H9 (cell line): ENCODE measurements at regions not wholly inside any gene's neighbourhood (a gene's known extent, or its start where the extent isn't known, plus 50 kb on each side); places are given as distances from the start of the nearest gene placed in this dataset.

Experiments
- DNase-seq: peaks from one replicate; pipeline ENCODE4 v3.0.0-alpha.2; 2017
- H2AFZ ChIP-seq: one replicate; pipeline ENCODE4 v1.6.1; 2013; ENCODE audit warnings: mild to moderate bottlenecking, low read length, control low read depth, moderate library complexity
- H2AK5ac ChIP-seq: 2 replicates; pipeline ENCODE4 v1.6.1; 2013; ENCODE audit warnings: low read length, control low read depth, mixed read lengths; ENCODE audit not compliant: insufficient read length
- H2BK120ac ChIP-seq: one replicate; pipeline ENCODE4 v1.6.1; 2013; ENCODE audit warnings: low read depth, mild to moderate bottlenecking, low read length, control low read depth, inconsistent platforms; ENCODE audit not compliant: poor library complexity, severe bottlenecking
- H2BK12ac ChIP-seq: 2 replicates; pipeline ENCODE4 v1.6.1; 2013; ENCODE audit warnings: low read length, control low read depth, mixed read lengths, low read depth; ENCODE audit not compliant: insufficient read length
- H2BK15ac ChIP-seq: 2 replicates; pipeline ENCODE4 v1.6.1; 2013; ENCODE audit warnings: low read depth, low read length, control low read depth
- H2BK20ac ChIP-seq: one replicate; pipeline ENCODE4 v1.6.1; 2013; ENCODE audit warnings: low read depth, mild to moderate bottlenecking, low read length, control low read depth, inconsistent platforms; ENCODE audit not compliant: poor library complexity, severe bottlenecking
- H2BK5ac ChIP-seq: 2 replicates; pipeline ENCODE4 v1.6.1; 2013; ENCODE audit warnings: low read length, control low read depth, mixed read lengths; ENCODE audit not compliant: insufficient read length
- H3K14ac ChIP-seq: 2 replicates; pipeline ENCODE4 v1.6.1; 2013; ENCODE audit warnings: low read length, control low read depth; ENCODE audit not compliant: insufficient read depth
- H3K18ac ChIP-seq: 2 replicates; pipeline ENCODE4 v1.6.1; 2013; ENCODE audit warnings: low read depth, mild to moderate bottlenecking, mixed read lengths, low read length, control low read depth; ENCODE audit not compliant: insufficient read length
- H3K23ac ChIP-seq: 2 replicates; pipeline ENCODE4 v1.6.1; 2013; ENCODE audit warnings: low read length, control low read depth, mixed read lengths, low read depth; ENCODE audit not compliant: insufficient read length
- H3K23me2 ChIP-seq: 2 replicates; pipeline ENCODE4 v1.6.1; 2013; ENCODE audit warnings: low read depth, mild to moderate bottlenecking, mixed read lengths, low read length, control low read depth; ENCODE audit not compliant: insufficient read length, poor library complexity, severe bottlenecking
- H3K27ac ChIP-seq: 2 replicates; pipeline ENCODE4 v1.5.1; 2013; ENCODE audit warnings: low read length, control low read depth, mixed read lengths, low read depth; ENCODE audit not compliant: insufficient read length
- H3K27me3 ChIP-seq: 2 replicates; pipeline ENCODE4 v1.6.1; 2013; ENCODE audit warnings: low read length, control low read depth, inconsistent platforms; ENCODE audit not compliant: insufficient read depth
- H3K4ac ChIP-seq: 2 replicates; pipeline ENCODE4 v1.6.1; 2013; ENCODE audit warnings: low read depth, mild to moderate bottlenecking, control low read depth, inconsistent platforms, low read length, moderate library complexity
- H3K4me1 ChIP-seq: 2 replicates; pipeline ENCODE4 v1.6.1; 2013; ENCODE audit warnings: low read length, control low read depth, inconsistent platforms; ENCODE audit not compliant: insufficient read depth
- H3K4me2 ChIP-seq: 2 replicates; pipeline ENCODE4 v1.6.1; 2013; ENCODE audit warnings: low read length, control low read depth, mixed read lengths; ENCODE audit not compliant: insufficient read length, insufficient read depth
- H3K56ac ChIP-seq: 2 replicates; pipeline ENCODE4 v1.6.1; 2013; ENCODE audit warnings: low read depth, mild to moderate bottlenecking, mixed read lengths, low read length, control low read depth; ENCODE audit not compliant: insufficient read length
- H3K79me1 ChIP-seq: 2 replicates; pipeline ENCODE4 v1.6.1; 2013; ENCODE audit warnings: low read depth, mild to moderate bottlenecking, moderate library complexity, low read length, control low read depth, inconsistent platforms; ENCODE audit not compliant: insufficient read depth, poor library complexity, severe bottlenecking
- H3K79me2 ChIP-seq: 2 replicates; pipeline ENCODE4 v1.6.1; 2013; ENCODE audit warnings: low read length, control low read depth, inconsistent platforms; ENCODE audit not compliant: insufficient read depth
- H3K9ac ChIP-seq: 2 replicates; pipeline ENCODE4 v1.6.1; 2013; ENCODE audit warnings: low read length, control low read depth, mixed read lengths; ENCODE audit not compliant: insufficient read length; ENCODE audit errors: extremely low read depth
- H3K9me3 ChIP-seq: one replicate; pipeline ENCODE4 v1.6.1; 2013; ENCODE audit warnings: low read depth, low read length, inconsistent platforms; ENCODE audit not compliant: control insufficient read depth
- H3T11ph ChIP-seq: one replicate; pipeline ENCODE4 v1.6.1; 2013; ENCODE audit warnings: mild to moderate bottlenecking, low read length, control low read depth, inconsistent platforms
- H4K20me1 ChIP-seq: one replicate; pipeline ENCODE4 v1.6.1; 2013; ENCODE audit not compliant: control insufficient read depth, insufficient read length, insufficient read depth
- H4K5ac ChIP-seq: 2 replicates; pipeline ENCODE4 v1.6.1; 2013; ENCODE audit warnings: low read depth, mild to moderate bottlenecking, mixed read lengths, low read length, control low read depth; ENCODE audit not compliant: insufficient read length
- H4K8ac ChIP-seq: replicated peaks from 2 replicates; pipeline ENCODE4 v1.6.1; 2013; ENCODE audit warnings: low read length, control low read depth, mixed read lengths, low read depth; ENCODE audit not compliant: insufficient read length
- H4K91ac ChIP-seq: 2 replicates; pipeline ENCODE4 v1.6.1; 2013; ENCODE audit warnings: low read depth, mild to moderate bottlenecking, moderate library complexity, mixed read lengths, low read length, control low read depth; ENCODE audit not compliant: insufficient read length
- H3K27ac Mint-ChIP-seq, 3 experiments: 2 replicates in 2 of 3; 3 replicates in 1 of 3; pipeline ENCODE4 v1.8.0; 2020 to 2021; ENCODE audit warnings: mixed read lengths in 3 of 3, mild to moderate bottlenecking in 1 of 3, moderate library complexity in 1 of 3
- H3K27me3 Mint-ChIP-seq: 2 replicates; pipeline ENCODE4 v1.8.0; 2021; ENCODE audit warnings: low read depth, mild to moderate bottlenecking, moderate library complexity, mixed read lengths
- H3K36me3 Mint-ChIP-seq, 3 experiments: 2 replicates in 2 of 3; 3 replicates in 1 of 3; pipeline ENCODE4 v1.8.0; 2020 to 2021; ENCODE audit warnings: low read depth in 3 of 3, mixed read lengths in 3 of 3; ENCODE audit not compliant: insufficient read depth in 1 of 3
- H3K4me1 Mint-ChIP-seq, 2 experiments: 2 replicates each; pipeline ENCODE4 v1.8.0; 2020; ENCODE audit warnings: mixed read lengths in 2 of 2
- H3K4me3 Mint-ChIP-seq, 2 experiments: 2 replicates in 1 of 2; 3 replicates in 1 of 2; pipeline ENCODE4 v1.8.0; 2020 to 2021; ENCODE audit warnings: mild to moderate bottlenecking in 2 of 2, mixed read lengths in 2 of 2, moderate library complexity in 1 of 2
- H3K9me3 Mint-ChIP-seq, 2 experiments: 2 replicates in 1 of 2; 3 replicates in 1 of 2; pipeline ENCODE4 v1.8.0; 2020; ENCODE audit warnings: mild to moderate bottlenecking in 2 of 2, mixed read lengths in 2 of 2, moderate library complexity in 1 of 2
- WGBS: extraction: QIAGEN DNeasy Blood & Tissue Kit; methylation state at CpG from one replicate; pipeline ENCODE4 v1.1.7; 2013; ENCODE audit warnings: missing lambda C conversion rate, low lambda C conversion rate, mixed read lengths; ENCODE audit not compliant: insufficient read length; ENCODE audit errors: extremely low coverage; 5-methylcytosine and 5-hydroxymethylcytosine counted together
- TF ChIP-seq, protein P1 (sequence below): fragments of 200-600 bp; sonication (generic); conservative IDR thresholded peaks from 3 replicates; pipeline ENCODE4 v1.8.0; 2021; ENCODE audit warnings: antibody characterized with exemption, mild to moderate bottlenecking

DNA sequence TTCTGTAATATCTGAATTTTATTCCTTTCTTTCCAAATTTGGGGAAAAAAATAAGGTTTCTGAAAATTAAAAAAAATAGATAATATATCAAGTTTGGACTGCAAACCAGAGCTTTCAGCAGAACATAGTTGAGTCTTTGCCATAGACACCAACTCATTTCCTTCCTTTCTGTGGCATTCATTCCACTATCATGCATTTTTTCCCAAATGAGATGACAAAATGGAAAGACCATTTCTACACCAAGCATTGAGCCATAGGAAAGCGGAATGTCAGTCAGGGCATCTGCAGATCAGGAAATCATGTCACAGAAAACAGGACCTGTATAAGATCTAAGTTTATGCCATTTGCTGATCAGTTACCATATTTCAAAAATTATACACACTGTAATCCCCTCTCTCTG is 333.3 kb upstream of the THBS1 start:
- WGBS = no CpG with 5 or more reads among the region's 1 CpG
- no peak overlapping the region for H2BK120ac ChIP-seq
- H3K36me3 Mint-ChIP-seq = no peaks in the 10 kb centered on the region

More for the DNA sequence above, 333.3 kb upstream of the THBS1 start:
- no peak overlapping the region for H3K23ac ChIP-seq
- no peak overlapping the region for H3K56ac ChIP-seq
- no peak overlapping the region for H3K27ac ChIP-seq
- H3K23me2 ChIP-seq = no peaks in the 10 kb centered on the region
- H3K9ac ChIP-seq = no peak overlapping the region
- H4K20me1 ChIP-seq = no peaks in the 10 kb centered on the region
- H3K27me3 Mint-ChIP-seq = no peaks in the 10 kb centered on the region
- TF ChIP-seq, protein P1, sequence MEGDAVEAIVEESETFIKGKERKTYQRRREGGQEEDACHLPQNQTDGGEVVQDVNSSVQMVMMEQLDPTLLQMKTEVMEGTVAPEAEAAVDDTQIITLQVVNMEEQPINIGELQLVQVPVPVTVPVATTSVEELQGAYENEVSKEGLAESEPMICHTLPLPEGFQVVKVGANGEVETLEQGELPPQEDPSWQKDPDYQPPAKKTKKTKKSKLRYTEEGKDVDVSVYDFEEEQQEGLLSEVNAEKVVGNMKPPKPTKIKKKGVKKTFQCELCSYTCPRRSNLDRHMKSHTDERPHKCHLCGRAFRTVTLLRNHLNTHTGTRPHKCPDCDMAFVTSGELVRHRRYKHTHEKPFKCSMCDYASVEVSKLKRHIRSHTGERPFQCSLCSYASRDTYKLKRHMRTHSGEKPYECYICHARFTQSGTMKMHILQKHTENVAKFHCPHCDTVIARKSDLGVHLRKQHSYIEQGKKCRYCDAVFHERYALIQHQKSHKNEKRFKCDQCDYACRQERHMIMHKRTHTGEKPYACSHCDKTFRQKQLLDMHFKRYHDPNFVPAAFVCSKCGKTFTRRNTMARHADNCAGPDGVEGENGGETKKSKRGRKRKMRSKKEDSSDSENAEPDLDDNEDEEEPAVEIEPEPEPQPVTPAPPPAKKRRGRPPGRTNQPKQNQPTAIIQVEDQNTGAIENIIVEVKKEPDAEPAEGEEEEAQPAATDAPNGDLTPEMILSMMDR = no peak
- no peak overlapping the region for H3K14ac ChIP-seq
- no peak overlapping the region for H2BK12ac ChIP-seq
- no peaks in the 10 kb centered on the region for H3K79me2 ChIP-seq
- no peak for DNase-seq
- H3K4me2 ChIP-seq = no peak overlapping the region
- H4K91ac ChIP-seq = no peak overlapping the region
- H3K9me3 Mint-ChIP-seq = no peaks in the 10 kb centered on the region
- H2BK20ac ChIP-seq = no peak overlapping the region
- no peak overlapping the region for H3T11ph ChIP-seq
- H3K9me3 ChIP-seq = no peaks in the 10 kb centered on the region
- H3K4me1 ChIP-seq = peaks cover 2% of the 10 kb centered on the region; the same call in 1 of the 2 replicates
- H4K5ac ChIP-seq = no peak overlapping the region
- H2BK15ac ChIP-seq = no peak overlapping the region
- H3K18ac ChIP-seq = no peak overlapping the region
- no peak overlapping the region for H4K8ac ChIP-seq
- H3K27me3 ChIP-seq = no peaks in the 10 kb centered on the region
- H3K4me3 Mint-ChIP-seq = no peak overlapping the region
- peaks cover 3 to 8% of the 10 kb centered on the region in 2 experiments for H3K4me1 Mint-ChIP-seq
- H3K27ac Mint-ChIP-seq = no peak overlapping the region
- H2AFZ ChIP-seq = no peak overlapping the region
- H2BK5ac ChIP-seq = no peak overlapping the region
- no peak overlapping the region for H2AK5ac ChIP-seq
- H3K79me1 ChIP-seq = no peaks in the 10 kb centered on the region
- no peak overlapping the region for H3K4ac ChIP-seq
